CD4-positive, alpha-beta memory T cell (primary cell): ENCODE measurements at regions not wholly inside any gene's neighbourhood (a gene's known extent, or its start where the extent isn't known, plus 50 kb on each side); places are given as distances from the start of the nearest gene placed in this dataset.

Source experiments
- CTCF ChIA-PET: fragments of 350-600 bp; sonication (Branson Sonifier 250); formaldehyde crosslinking; loops from one replicate; lab custom pipeline; 2021; ENCODE audit warnings: inconsistent platforms; ENCODE audit not compliant: partially characterized antibody; lab: Charles Lee
- POLR2A ChIA-PET: fragments of 350-600 bp; sonication (Branson Sonifier 250); formaldehyde crosslinking; loops from one replicate; lab custom pipeline; 2021; ENCODE audit not compliant: partially characterized antibody; lab: Charles Lee
- DNase-seq, 5 donors: peaks; one replicate each; pipeline versions ENCODE4 v3.0.0 to v3.0.0-alpha.2; 2020 to 2022; ENCODE audit warnings: mixed read lengths in 1 of 5
- H3K27ac ChIP-seq: one replicate; pipeline ENCODE4 v1.7.0; 2013; ENCODE audit warnings: low read depth, low read length
- H3K27me3 ChIP-seq: 2 replicates; pipeline ENCODE4 v1.7.0; 2013; ENCODE audit warnings: mild to moderate bottlenecking, low read length, moderate library complexity; ENCODE audit not compliant: insufficient read depth
- H3K36me3 ChIP-seq: 2 replicates; pipeline ENCODE4 v1.7.0; 2013; ENCODE audit warnings: mild to moderate bottlenecking, low read length, moderate library complexity; ENCODE audit not compliant: insufficient read depth
- H3K4me1 ChIP-seq: 2 replicates; pipeline ENCODE4 v1.7.0; 2013; ENCODE audit warnings: mild to moderate bottlenecking, low read length, moderate library complexity; ENCODE audit not compliant: insufficient read depth
- H3K4me3 ChIP-seq, 2 donors: one replicate each; pipeline ENCODE4 v1.7.0; 2013; ENCODE audit warnings: low read length in 2 of 2, mild to moderate bottlenecking in 1 of 2
- H3K9me3 ChIP-seq, 2 donors: one replicate each; pipeline ENCODE4 v1.7.0; 2013; ENCODE audit warnings: low read length in 2 of 2, control low read depth in 1 of 2; ENCODE audit not compliant: control insufficient read depth in 1 of 2
- H3K27ac Mint-ChIP-seq, 7 donors: one replicate each; pipeline ENCODE4 v1.8.0; 2020 to 2021; ENCODE audit warnings: mixed read lengths in 7 of 7, mild to moderate bottlenecking in 6 of 7, inconsistent platforms in 3 of 7, moderate library complexity in 3 of 7
- H3K27me3 Mint-ChIP-seq, 2 donors: one replicate each; pipeline ENCODE4 v1.8.0; 2020 to 2021; ENCODE audit warnings: mixed read lengths in 2 of 2
- H3K36me3 Mint-ChIP-seq, 2 donors: one replicate each; pipeline ENCODE4 v1.8.0; 2020 to 2021; ENCODE audit warnings: mixed read lengths in 2 of 2, inconsistent platforms in 1 of 2, mild to moderate bottlenecking in 1 of 2
- H3K4me1 Mint-ChIP-seq, 4 donors: one replicate each; pipeline ENCODE4 v1.8.0; 2020 to 2021; ENCODE audit warnings: mixed read lengths in 4 of 4, mild to moderate bottlenecking in 1 of 4
- H3K4me3 Mint-ChIP-seq, 8 donors: one replicate each; pipeline ENCODE4 v1.8.0; 2020 to 2021; ENCODE audit warnings: mixed read lengths in 8 of 8, mild to moderate bottlenecking in 7 of 8, moderate library complexity in 6 of 8, inconsistent platforms in 3 of 8
- H3K9me3 Mint-ChIP-seq, 8 donors: one replicate each; pipeline ENCODE4 v1.8.0; 2020 to 2021; ENCODE audit warnings: mixed read lengths in 8 of 8, mild to moderate bottlenecking in 5 of 8, inconsistent platforms in 3 of 8, moderate library complexity in 1 of 8
- intact Hi-C: fragments of 100-400 bp; cut with micrococcal nuclease; formaldehyde crosslinking; loops from one replicate; pipeline ENCODE4 v1.15.1; 2023

- Histone ChIP-seq H3K36me3 (no peaks in the 10 kb centered on the region), H3K27ac (no peak overlapping the region), H3K4me3 (no peak overlapping the region), H3K27me3 (no peaks in the 10 kb centered on the region), H3K4me1 (peaks cover 29% of the 10 kb centered on the region), H3K9me3 (no peaks in the 10 kb centered on the region)
- H3K9me3 Mint-ChIP-seq, result no peaks in the 10 kb centered on the region
- peak overlapping the region in 2 of 8 donors; percentile 26 to 61 for H3K4me3 Mint-ChIP-seq
- peak overlapping the region in 5 of 7 donors; percentile 19 to 80 (median 32) for H3K27ac Mint-ChIP-seq
- CTCF ChIA-PET, result interaction anchor here (2.4 to 3.0 kb wide), 2 partner anchors 11 to 665 kb away, joined by 9 to 13 read pairs; no protein-coding TSS in a partner anchor
- peak in 2 of 5 donors; percentile 14 to 15 for DNase-seq
- peaks cover 5 to 24% of the 10 kb centered on the region in 2 donors for H3K36me3 Mint-ChIP-seq
- POLR2A ChIA-PET, result interaction anchor here (0.7 kb wide), 1 partner anchor 459 kb away, joined by 3 read pairs; no protein-coding TSS in a partner anchor
- intact Hi-C loops, result loop anchor here (1.0 kb wide), 1 partner anchor 664 kb away; no protein-coding TSS in a partner anchor
- no peaks in the 10 kb centered on the region for H3K27me3 Mint-ChIP-seq
- H3K4me1 Mint-ChIP-seq, result peaks cover 20 to 33% (median 26%) of the 10 kb centered on the region in 4 donors
Observed at GRCh38 chr1:173409613-173410012, 67.5 kb upstream of the PRDX6 start.

GRCh38 chr1:173410133-173410793, 66.9 kb upstream of the PRDX6 start:
- peak overlapping the region in 5 of 7 donors; percentile 25 to 87 (median 60) for H3K27ac Mint-ChIP-seq
- Histone ChIP-seq H3K9me3 (no peaks in the 10 kb centered on the region), H3K4me3 (no peak overlapping the region), H3K4me1 (peaks cover 29% of the 10 kb centered on the region), H3K27ac (no peak overlapping the region), H3K36me3 (no peaks in the 10 kb centered on the region), H3K27me3 (no peaks in the 10 kb centered on the region)
- intact Hi-C loops, result no loop called here
- peak overlapping the region in 1 of 8 donors; percentile 58 for H3K4me3 Mint-ChIP-seq
- peaks cover 10 to 20% of the 10 kb centered on the region in 2 donors for H3K36me3 Mint-ChIP-seq
- H3K4me1 Mint-ChIP-seq, result peaks cover 20 to 33% (median 26%) of the 10 kb centered on the region in 4 donors
- DNase-seq, result peak in 3 of 5 donors; percentile 12 to 44 (median 22)
- POLR2A ChIA-PET, result no interaction called here
- CTCF ChIA-PET, result interaction anchor here (2.4 to 3.0 kb wide), 2 partner anchors 10 to 665 kb away, joined by 9 to 13 read pairs; no protein-coding TSS in a partner anchor
- H3K9me3 Mint-ChIP-seq, result no peaks in the 10 kb centered on the region
- H3K27me3 Mint-ChIP-seq, result no peaks in the 10 kb centered on the region

GRCh38 chr1:173410794-173411236, 66.3 kb upstream of the PRDX6 start:
- peak overlapping the region in 6 of 7 donors; percentile 25 to 87 (median 67) for H3K27ac Mint-ChIP-seq
- H3K9me3 ChIP-seq, result no peaks in the 10 kb centered on the region
- peaks cover 13 to 20% of the 10 kb centered on the region in 2 donors for H3K36me3 Mint-ChIP-seq
- H3K4me1 ChIP-seq, result peaks cover 29% of the 10 kb centered on the region
- intact Hi-C loops, result no loop called here
- H3K27me3 Mint-ChIP-seq, result no peaks in the 10 kb centered on the region
- peaks cover 20 to 33% (median 26%) of the 10 kb centered on the region in 4 donors for H3K4me1 Mint-ChIP-seq
- peak overlapping the region in 2 of 8 donors; percentile 7 to 24 for H3K4me3 Mint-ChIP-seq
- no peak overlapping the region for H3K4me3 ChIP-seq
- DNase-seq, result no peak
- POLR2A ChIA-PET, result no interaction called here
- no peaks in the 10 kb centered on the region for H3K36me3 ChIP-seq
- CTCF ChIA-PET, result interaction anchor here (1.2 to 3.2 kb wide), 4 partner anchors 9 to 666 kb away, joined by 3 to 13 read pairs (median 10); no protein-coding TSS in a partner anchor
- H3K9me3 Mint-ChIP-seq, result no peaks in the 10 kb centered on the region
- no peaks in the 10 kb centered on the region for H3K27me3 ChIP-seq
- no peak overlapping the region for H3K27ac ChIP-seq

DNA sequence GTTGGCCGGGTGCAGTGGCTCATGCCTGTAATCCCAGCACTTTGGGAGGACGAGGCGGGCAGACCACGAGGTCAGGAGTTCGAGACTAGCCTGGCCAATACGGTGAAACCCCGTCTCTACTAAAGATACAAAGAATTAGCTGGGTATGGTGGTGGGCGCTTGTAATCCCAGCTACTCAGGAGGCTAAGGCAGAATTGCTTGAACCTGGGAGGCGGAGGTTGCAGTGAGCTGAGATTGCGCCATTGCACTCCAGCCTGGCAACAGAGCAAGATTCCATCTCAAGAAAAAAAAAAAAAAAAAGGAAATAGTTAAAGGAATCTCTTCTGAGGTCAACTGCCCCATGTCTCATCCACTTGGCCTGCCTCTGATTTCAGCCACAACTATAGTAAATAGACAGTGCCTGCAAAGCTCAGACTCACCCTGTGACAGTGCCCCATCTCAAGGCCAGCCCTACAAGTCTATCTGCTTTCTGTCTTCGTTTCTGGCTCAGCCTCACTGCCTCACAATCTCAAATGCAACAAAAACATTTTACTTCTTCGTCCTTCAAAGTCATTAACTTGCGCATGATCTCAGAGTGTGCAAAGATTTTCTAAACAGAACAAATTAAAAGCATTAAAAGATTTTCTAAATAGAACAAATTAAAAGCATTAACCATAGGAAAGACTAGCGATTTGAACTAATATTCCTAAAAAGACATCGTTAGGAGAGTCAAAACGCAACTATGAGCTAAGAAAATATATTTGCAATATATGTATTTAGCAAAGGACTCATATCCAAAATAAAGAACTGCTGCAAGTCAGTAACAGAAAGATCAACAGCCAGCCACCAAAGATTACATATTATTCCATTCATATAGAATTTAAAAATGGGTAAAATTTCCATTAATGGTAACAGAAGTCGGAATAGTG, 65.0 kb upstream of the PRDX6 start:
- intact Hi-C loops, result no loop called here
- Mint-ChIP-seq H3K36me3 (peaks cover 18 to 22% of the 10 kb centered on the region in 2 donors), H3K27ac (peak overlapping the region in 3 of 7 donors; percentile 49 to 77 (median 63)), H3K27me3 (no peaks in the 10 kb centered on the region), H3K9me3 (no peaks in the 10 kb centered on the region), H3K4me3 (no peak overlapping the region), H3K4me1 (peaks cover 14 to 27% (median 21%) of the 10 kb centered on the region in 4 donors)
- no peak for DNase-seq
- no peaks in the 10 kb centered on the region for H3K27me3 ChIP-seq
- no peak overlapping the region for H3K4me3 ChIP-seq
- H3K9me3 ChIP-seq, result no peaks in the 10 kb centered on the region
- POLR2A ChIA-PET, result no interaction called here
- H3K36me3 ChIP-seq, result no peaks in the 10 kb centered on the region
- CTCF ChIA-PET, result interaction anchor here (1.2 to 3.2 kb wide), 4 partner anchors 8 to 667 kb away, joined by 3 to 13 read pairs (median 10); no protein-coding TSS in a partner anchor
- H3K27ac ChIP-seq, result no peak overlapping the region
- peaks cover 22% of the 10 kb centered on the region for H3K4me1 ChIP-seq

DNA sequence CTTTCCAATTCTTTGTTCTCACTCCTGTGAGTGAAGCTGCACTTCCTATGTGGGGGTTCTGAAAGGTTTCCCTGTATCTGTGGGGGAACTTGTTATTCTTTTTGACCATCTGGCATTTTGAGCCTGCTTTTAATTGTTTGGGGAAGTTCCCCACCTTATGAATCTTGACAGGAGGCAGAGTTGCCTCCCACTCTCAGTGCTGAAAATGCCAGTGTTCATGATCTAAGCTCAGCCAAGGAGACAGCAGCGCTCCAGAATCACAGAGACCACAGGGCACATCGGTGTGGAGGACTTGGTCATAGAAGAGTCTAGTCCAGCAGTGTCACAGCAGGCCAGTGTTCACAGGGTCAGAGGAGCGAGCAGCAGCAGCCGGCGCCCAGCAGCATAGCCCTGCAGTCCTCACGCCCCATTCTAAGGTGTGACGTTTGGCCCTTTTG, 63.8 kb upstream of the PRDX6 start:
- no peaks in the 10 kb centered on the region for H3K9me3 ChIP-seq
- Mint-ChIP-seq H3K36me3 (peaks cover 22 to 25% of the 10 kb centered on the region in 2 donors), H3K9me3 (no peaks in the 10 kb centered on the region), H3K27ac (peak overlapping the region in 2 of 7 donors; percentile 13 to 65), H3K4me3 (no peak overlapping the region), H3K27me3 (no peaks in the 10 kb centered on the region), H3K4me1 (peaks cover 14 to 26% (median 20%) of the 10 kb centered on the region in 4 donors)
- peaks cover 4% of the 10 kb centered on the region for H3K36me3 ChIP-seq
- intact Hi-C loops, result no loop called here
- no peak overlapping the region for H3K27ac ChIP-seq
- H3K4me3 ChIP-seq, result no peak overlapping the region
- ChIA-PET POLR2A (no interaction called here), CTCF (interaction anchor here (3.2 kb wide), 1 partner anchor 16 kb away, joined by 10 read pairs; no protein-coding TSS in a partner anchor)
- no peak for DNase-seq
- H3K4me1 ChIP-seq, result peaks cover 22% of the 10 kb centered on the region
- no peaks in the 10 kb centered on the region for H3K27me3 ChIP-seq

DNA sequence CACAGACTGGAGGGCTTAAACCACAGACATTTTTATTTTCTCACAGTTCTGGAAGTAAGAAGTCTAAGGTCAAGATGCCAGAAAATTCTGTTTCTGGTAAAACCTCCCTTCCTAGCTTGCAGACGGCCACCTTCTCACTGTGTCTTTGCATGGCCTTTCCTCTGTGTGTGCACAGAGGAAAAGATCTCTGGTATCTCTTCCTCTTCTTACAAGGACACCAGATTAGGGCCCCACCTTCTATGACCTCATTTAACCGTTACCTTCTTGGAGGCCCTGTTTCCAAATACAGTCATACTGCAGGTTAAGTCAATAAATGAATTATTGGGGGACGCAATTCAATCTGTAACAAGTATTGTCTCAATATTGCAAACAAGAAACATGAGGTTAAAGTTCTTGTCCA, 63.0 kb upstream of the PRDX6 start:
- Histone ChIP-seq H3K27ac (no peak overlapping the region), H3K4me3 (no peak overlapping the region), H3K36me3 (peaks cover 5% of the 10 kb centered on the region), H3K9me3 (no peaks in the 10 kb centered on the region), H3K27me3 (no peaks in the 10 kb centered on the region), H3K4me1 (peaks cover 19% of the 10 kb centered on the region)
- H3K36me3 Mint-ChIP-seq, result peaks cover 22 to 25% of the 10 kb centered on the region in 2 donors
- no peaks in the 10 kb centered on the region for H3K9me3 Mint-ChIP-seq
- POLR2A ChIA-PET, result no interaction called here
- no peaks in the 10 kb centered on the region for H3K27me3 Mint-ChIP-seq
- peak overlapping the region in 2 of 7 donors; percentile 29 to 62 for H3K27ac Mint-ChIP-seq
- DNase-seq, result no peak
- CTCF ChIA-PET, result interaction anchor here (3.2 kb wide), 1 partner anchor 15 kb away, joined by 10 read pairs; no protein-coding TSS in a partner anchor
- H3K4me3 Mint-ChIP-seq, result no peak overlapping the region
- H3K4me1 Mint-ChIP-seq, result peaks cover 11 to 22% (median 17%) of the 10 kb centered on the region in 4 donors
- intact Hi-C loops, result no loop called here
